ENCODE measurements at regions not wholly inside any gene's neighbourhood (a gene's known extent, or its start where the extent isn't known, plus 50 kb on each side); places are given as distances from the start of the nearest gene placed in this dataset.

GRCh38 chr2:51170273-51170672 is 138.3 kb upstream of the NRXN1 start:
- H3K4me1 ChIP-seq (ENCODE audit: control insufficient read depth in 1 of 2, low read depth in 2 of 2) = no peaks in the 10 kb centered on the region
- H3K27ac ChIP-seq = no peak overlapping the region
- DNase-seq (ENCODE audit: low spot score) (no peak), ATAC-seq (ENCODE audit: insufficient number of reproducible peaks, low FRiP score, low read depth) (no peak)
- H3K9me3 ChIP-seq = no peaks in the 10 kb centered on the region
- H3K36me3 ChIP-seq = no peaks in the 10 kb centered on the region
- H3K4me3 ChIP-seq = no peak overlapping the region
- H3K27me3 ChIP-seq (replicated peaks; ENCODE audit: insufficient read depth) = no peaks in the 10 kb centered on the region
- TF ChIP-seq CTCF (IDR thresholded peaks at IDR 0.05) = no peak

- Histone ChIP-seq H3K4me3 (no peak overlapping the region), H3K27ac (no peak overlapping the region), H3K4me1 (ENCODE audit: control insufficient read depth in 1 of 2, low read depth in 2 of 2) (no peaks in the 10 kb centered on the region), H3K36me3 (no peaks in the 10 kb centered on the region), H3K27me3 (replicated peaks; ENCODE audit: insufficient read depth) (no peaks in the 10 kb centered on the region), H3K9me3 (no peaks in the 10 kb centered on the region)
- TF ChIP-seq CTCF (IDR thresholded peaks at IDR 0.05) = no peak
- ATAC-seq (ENCODE audit: insufficient number of reproducible peaks, low FRiP score, low read depth) (no peak), DNase-seq (ENCODE audit: low spot score) (no peak)
Measured at GRCh38 chr2:51165534-51166260, 133.8 kb upstream of the NRXN1 start.

- no peaks in the 10 kb centered on the region for H3K4me1 ChIP-seq (ENCODE audit: control insufficient read depth in 1 of 2, low read depth in 2 of 2)
- no peak for TF ChIP-seq CTCF (IDR thresholded peaks at IDR 0.05)
- H3K27me3 ChIP-seq (replicated peaks; ENCODE audit: insufficient read depth) = no peaks in the 10 kb centered on the region
- DNase-seq (ENCODE audit: low spot score) (no peak), ATAC-seq (ENCODE audit: insufficient number of reproducible peaks, low FRiP score, low read depth) (no peak)
- H3K4me3 ChIP-seq = no peak overlapping the region
- H3K9me3 ChIP-seq = no peaks in the 10 kb centered on the region
- H3K27ac ChIP-seq = no peak overlapping the region
- H3K36me3 ChIP-seq = no peaks in the 10 kb centered on the region
Measured at GRCh38 chr2:51158251-51158650, 126.3 kb upstream of the NRXN1 start.

- Histone ChIP-seq H3K27ac (no peak overlapping the region), H3K4me1 (ENCODE audit: control insufficient read depth in 1 of 2, low read depth in 2 of 2) (no peaks in the 10 kb centered on the region), H3K27me3 (replicated peaks; ENCODE audit: insufficient read depth) (no peaks in the 10 kb centered on the region), H3K9me3 (no peaks in the 10 kb centered on the region), H3K4me3 (no peak overlapping the region), H3K36me3 (no peaks in the 10 kb centered on the region)
- ATAC-seq (ENCODE audit: insufficient number of reproducible peaks, low FRiP score, low read depth) (no peak), DNase-seq (ENCODE audit: low spot score) (no peak)
- TF ChIP-seq CTCF (IDR thresholded peaks at IDR 0.05) = no peak
Measured at GRCh38 chr2:51153236-51153635, 121.3 kb upstream of the NRXN1 start.

GRCh38 chr2:51151490-51152140 is 119.7 kb upstream of the NRXN1 start:
- no peaks in the 10 kb centered on the region for H3K9me3 ChIP-seq
- H3K4me1 ChIP-seq (ENCODE audit: control insufficient read depth in 1 of 2, low read depth in 2 of 2) = no peaks in the 10 kb centered on the region
- H3K27ac ChIP-seq = no peak overlapping the region
- no peaks in the 10 kb centered on the region for H3K36me3 ChIP-seq
- TF ChIP-seq CTCF (IDR thresholded peaks at IDR 0.05) = no peak
- DNase-seq (ENCODE audit: low spot score) (no peak), ATAC-seq (ENCODE audit: insufficient number of reproducible peaks, low FRiP score, low read depth) (no peak)
- H3K4me3 ChIP-seq = no peak overlapping the region
- H3K27me3 ChIP-seq (replicated peaks; ENCODE audit: insufficient read depth) = no peaks in the 10 kb centered on the region

Measured in thoracic aorta (tissue), 2 donors.